HG03442 (cell line): ENCODE measurements at regions not wholly inside any gene's neighbourhood (a gene's known extent, or its start where the extent isn't known, plus 50 kb on each side); places are given as distances from the start of the nearest gene placed in this dataset.

Source experiments
- ATAC-seq: cut with Tn5 transposase; IDR thresholded peaks from one replicate; pipeline ENCODE4 v1.9.1; 2021; ENCODE audit warnings: mild to moderate bottlenecking, moderate library complexity; ENCODE audit not compliant: unreplicated experiment

DNA sequence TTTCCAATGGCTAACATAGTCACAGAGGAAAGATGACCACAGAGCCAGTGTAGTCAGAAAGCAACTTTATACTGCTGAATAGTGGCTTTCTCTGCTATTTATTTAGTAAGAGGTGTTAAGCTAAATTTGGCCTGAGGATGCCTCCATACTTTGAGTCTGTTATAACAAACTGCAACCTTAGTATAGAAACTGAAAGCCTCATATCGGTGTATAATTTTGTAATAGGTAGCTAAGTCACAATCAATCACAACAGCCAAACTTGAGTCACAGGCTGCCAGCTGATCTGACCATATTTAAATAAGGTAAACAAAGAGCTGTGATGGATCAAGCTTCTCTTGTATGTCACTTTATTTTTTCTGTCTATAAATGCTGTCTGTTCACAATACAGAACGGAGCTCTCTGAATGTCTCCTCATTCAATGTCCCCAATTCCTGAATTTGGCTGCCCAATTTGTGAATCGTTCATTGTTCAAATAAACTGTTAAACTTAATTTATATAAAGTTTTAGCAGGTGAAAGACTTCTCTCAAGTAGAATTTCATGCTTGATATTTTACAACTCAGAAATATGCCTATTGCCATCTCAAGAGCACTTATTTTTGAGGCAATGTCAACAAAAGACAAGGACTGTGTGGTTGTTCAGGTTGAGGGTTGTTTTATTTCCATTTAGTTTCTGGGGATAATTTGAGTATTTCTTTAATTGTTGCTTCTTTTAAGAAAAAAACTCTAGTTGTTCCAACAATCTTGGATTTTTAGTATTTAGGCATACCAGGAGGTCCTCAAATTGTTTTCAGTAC, 339.7 kb upstream of the B3GALT2 start:
- ATAC-seq: no peak

DNA sequence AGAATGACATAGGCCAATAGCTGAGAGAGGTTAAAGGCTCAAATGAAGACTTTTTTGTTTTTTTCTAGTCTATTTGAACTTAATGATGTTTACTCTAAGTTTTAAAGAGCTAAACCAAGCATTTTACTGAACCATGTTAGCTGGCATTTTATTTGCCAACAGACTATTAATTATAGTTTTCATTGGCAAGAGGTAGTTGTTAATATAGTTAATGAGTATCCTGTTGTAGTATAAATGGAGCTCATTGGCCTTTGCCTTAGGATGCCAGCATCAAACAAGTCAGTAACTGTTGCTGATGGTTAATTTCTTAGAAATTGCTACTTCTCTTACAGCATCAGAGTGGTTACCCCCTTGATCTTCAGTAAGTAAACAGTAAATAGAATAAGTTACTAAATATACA, 339.0 kb upstream of the B3GALT2 start:
- no peak for ATAC-seq

DNA sequence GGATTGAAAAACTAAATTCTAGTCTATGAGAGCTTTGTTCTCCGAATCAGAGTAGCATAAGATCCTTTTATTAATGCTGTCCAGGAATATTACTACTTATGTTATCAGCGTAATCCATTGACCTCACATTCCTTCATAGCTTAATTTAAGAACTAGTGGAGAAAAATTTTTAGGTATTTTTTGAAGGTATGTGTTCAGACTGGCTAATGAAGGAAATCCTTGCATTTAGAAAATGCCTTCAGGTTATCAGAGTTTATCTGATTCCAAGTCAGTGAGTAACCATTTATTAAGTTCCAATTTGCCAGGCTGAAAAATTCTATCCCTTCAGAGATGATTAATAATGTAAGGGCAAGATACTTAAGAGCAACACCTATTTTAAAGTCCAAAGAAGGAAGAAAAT, 338.2 kb upstream of the B3GALT2 start:
- ATAC-seq: no peak

DNA sequence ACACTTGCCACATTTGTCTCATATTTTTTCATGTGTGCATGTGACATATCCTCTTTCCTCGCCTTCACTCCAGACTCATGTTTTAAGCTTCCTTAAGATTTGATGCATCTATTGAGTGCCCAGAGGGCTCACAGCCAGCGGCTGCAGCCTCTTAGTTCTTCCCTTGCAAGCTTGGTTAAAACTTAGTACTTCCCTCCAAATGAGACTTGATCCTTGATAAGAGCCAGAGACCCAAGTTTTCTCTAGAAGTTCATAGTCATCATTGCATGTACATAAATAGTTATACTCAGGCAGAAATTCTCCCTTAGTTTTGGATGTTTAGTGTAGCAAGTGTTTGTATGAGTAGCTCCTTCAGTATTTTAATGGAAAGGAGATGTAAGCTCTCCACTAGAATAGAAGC, 337.6 kb upstream of the B3GALT2 start:
- ATAC-seq: no peak

DNA sequence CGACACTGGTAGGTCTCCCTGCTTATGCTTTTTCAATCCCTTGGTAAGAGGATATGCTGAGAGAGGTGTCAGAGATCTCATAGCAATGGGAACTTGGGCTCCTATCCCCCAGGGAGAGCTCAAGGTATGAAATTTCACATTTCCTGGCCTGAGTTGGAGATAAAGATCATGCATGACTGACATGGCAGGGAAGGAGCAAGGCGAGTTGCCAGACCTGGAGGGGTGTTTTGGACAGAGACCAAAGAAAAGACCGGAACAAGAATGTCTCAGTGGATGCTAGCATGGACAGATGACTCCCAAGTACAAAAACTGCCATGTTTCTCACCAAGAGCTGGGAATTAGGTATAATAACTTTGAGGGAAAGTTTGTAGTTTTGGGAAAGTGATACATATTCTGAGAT, 334.1 kb upstream of the B3GALT2 start:
- ATAC-seq: no peak

DNA sequence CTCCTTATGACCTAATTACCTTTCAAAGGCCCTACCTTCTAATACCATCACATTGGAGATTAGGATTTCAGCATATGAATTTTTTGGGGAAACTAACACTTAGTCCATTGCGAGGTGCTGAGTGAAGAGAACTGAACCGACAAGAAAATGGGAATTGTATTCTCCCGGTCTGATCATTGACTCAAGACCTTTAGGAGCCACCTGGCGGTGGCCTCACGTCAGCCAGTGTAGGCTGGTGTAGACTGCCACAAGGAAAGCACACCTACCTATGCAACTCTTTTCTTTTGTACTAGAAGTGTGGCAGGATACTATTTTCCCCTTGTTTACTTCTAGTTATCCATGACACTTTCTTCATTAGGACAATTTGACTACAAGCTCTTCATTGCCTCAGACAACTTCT, 333.5 kb upstream of the B3GALT2 start:
- no peak for ATAC-seq

DNA sequence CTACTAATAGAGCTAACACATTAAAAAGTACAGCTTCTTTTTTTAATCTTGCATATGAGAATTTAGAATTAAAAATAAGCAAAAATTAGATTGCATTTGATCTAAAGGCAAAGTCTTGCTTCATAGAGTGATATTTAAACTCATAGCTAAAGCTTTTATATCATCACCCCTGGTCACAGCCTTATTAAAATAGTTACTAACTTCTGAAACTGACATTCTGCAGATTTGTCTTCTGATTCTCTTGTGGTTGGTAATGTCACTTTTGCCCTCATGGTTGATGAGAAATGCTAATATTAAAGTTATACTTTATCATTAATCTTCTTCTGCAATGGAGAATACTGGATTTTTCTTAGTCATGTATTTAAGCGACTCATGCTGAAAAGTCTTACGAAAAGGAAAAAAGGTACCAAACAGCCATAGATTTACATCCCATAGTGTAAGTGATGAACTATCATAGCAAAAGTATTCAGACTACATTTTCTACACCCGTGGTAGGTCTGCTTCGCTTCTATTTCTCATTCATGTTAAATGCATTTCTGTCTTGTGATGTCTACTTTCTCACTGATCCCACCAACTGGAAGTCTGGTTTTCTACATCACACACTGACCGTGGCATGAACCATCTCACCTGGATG, 330.5 kb upstream of the B3GALT2 start:
- no peak for ATAC-seq

DNA sequence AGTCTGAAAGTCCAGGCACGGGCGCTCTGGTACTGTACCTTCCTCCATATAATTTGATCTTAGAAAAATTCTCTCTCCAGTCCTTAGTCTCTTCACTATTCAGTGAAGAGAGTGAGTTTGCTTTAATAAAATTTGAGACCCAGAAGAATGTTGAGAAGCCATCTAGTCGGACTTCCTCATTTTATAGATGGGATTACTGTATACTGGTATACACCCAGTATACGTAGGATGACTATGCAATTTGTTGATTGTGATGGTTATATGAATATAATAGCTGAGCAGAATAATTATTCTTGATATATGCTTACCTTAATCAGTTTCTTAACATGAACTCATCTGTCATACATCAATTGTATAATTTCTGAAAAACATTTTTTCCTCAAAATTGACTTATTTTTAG, 328.0 kb upstream of the B3GALT2 start:
- ATAC-seq: no peak

DNA sequence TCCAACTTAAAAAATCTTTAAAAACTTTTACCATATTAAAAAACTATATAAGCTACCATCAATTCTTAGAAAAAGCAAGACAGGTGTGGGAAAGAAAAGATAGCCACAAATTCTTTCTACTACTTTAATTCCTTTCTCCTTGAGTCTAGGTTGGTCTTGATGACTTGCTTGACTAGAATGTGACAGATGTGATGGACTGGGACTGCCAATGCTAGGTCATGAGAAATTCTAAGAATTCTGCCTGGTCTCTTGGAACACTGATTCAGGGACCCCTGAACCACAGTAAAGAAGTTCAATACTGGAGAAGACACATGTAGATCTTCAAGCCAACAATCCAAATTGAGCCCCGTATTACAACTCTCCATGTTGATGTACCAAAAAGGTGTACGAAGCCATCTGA, 326.6 kb upstream of the B3GALT2 start:
- no peak for ATAC-seq

DNA sequence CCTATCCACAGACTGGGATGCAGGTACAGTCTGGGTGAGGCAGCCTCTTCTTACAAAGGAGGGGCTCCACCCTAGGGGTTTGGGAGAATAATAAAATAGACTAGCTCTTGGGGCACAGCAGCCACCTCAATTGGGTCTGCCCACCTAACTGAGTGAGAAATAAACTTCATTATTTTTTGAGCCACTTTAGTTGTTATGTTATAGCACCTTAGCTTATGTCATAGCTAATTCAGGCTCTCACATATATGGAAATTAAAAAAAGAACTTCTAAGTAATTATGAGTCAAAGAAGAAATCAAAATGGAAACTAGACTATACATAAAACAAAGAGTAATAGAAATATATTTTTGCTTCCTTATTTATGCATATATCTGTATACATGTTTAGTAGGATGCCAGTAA, 318.5 kb upstream of the B3GALT2 start:
- no peak for ATAC-seq

DNA sequence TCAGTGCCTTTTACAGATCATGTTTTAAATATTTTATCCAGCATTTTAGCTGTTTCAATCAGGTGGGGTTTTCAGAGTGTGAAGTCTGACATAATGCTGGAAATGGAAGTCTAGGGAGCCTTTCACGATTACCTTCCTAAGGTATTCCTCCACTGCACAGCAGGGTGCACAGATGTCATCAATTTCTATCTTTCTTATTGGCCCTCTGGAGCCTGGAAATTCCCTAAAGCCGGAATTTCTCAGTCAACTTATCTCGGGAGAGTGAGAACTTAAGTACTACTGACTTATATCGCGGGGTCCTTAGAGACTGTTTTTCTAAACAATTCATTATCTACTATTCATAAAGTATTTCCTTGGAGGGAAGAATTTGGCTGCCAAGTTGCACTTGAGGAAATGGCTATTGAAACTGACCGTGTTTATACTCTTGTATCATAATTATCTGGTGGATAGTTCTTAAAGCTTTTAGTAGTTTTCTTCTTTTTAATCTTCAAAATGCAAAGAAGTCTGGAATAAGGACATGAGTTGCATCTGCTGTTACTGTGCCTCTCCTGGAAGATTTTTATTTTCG, 311.8 kb upstream of the B3GALT2 start:
- ATAC-seq: no peak

DNA sequence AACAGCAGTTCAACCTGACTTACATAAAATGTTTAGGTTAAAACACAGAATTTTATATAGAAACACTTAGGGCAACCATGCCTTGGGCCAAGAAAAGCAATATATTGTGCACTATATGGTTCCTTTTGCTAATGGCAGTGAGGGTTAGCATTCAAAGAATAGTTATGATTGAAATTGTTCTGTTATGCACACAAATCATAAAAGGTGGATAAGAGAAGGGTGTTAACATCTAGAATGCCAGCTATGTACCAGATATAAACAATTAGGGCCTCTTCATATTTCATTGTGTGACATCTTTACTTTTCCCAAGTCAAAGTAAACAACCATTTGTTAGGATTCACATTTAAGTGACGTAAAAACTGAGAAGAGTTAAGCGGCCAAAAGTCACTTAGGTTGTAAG, 308.0 kb upstream of the B3GALT2 start:
- no peak for ATAC-seq

DNA sequence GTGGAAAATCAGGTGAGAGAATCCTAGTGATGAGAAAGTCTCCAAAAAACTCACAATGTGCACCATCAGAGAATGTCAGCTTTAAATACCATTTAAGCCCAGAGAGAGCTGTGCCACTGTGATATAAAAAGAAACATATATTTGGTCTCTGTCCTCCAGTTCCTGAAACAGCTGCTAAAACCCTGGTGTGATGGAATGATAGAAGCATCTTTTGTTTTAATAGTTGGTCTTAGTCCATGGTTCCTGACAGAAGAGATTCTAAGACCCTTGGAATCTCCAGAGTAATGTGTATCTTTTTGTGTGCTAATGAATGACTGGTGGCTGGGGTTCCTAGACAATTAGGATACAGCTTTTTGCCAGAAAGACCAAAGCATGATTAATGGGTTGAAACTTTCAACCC, 302.8 kb upstream of the B3GALT2 start:
- no peak for ATAC-seq

DNA sequence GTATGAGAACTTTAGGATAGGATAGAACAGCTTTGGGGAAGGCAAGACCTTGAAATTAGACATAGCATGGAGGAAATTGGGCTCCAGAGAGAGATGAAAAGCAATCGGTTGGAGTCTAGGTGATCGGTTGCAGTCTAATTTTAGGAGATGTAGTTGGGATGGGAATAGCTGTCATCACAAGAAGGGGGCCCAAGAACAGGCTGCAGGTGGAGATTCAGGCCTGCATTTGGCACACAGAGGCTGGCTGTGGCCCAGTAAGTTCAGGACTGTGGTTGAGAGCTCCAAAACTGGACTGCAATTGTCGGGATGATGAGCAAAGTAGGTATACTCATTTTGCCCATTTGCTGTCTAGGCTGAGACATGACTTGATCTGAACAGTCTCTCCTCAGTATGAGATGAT, 301.3 kb upstream of the B3GALT2 start:
- no peak for ATAC-seq

DNA sequence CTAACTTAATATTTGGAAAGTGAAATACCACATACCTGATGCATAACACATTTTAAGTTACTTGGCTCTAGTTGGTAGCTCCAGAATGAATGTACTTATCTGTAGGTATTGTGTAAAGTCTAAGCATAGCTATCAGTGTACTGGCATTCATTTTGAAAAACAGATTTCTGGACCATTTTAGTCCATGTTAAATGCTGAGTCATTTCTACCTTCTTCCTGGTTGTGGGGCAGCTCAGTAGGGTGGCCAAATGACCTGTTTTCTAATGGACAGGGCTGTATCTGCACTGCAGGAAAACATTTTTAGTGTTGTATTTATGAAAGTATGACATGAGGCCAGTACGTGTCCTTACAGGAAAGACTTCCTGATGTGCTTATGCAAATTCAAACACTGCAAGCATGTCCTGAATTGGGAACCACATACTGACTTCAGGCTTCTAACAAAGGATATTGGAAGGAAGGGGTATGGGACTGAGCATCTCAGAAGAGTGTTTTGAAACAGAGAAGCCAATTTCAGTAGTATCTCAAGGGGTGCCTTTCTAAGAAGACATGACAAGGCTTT, 300.3 kb upstream of the B3GALT2 start:
- no peak for ATAC-seq

DNA sequence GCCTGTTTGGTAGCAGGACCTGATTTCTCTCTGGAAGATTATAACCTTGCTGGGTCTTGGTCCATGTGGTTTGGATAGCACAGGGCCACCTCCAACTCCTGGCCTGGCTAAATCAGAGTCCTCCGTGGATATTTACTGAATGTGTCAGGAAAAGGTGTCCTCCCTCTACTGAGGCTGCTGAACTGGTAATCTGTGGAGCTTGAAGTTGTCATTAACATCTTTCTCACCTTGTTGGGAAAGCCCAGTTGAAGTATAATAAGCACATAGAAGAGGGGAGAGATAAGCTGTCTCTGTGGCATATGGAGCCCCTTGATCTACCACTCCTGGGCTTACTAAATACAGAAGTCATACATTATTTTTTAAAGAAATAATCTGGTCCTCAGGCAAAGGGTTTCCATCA, 294.3 kb upstream of the B3GALT2 start:
- no peak for ATAC-seq

DNA sequence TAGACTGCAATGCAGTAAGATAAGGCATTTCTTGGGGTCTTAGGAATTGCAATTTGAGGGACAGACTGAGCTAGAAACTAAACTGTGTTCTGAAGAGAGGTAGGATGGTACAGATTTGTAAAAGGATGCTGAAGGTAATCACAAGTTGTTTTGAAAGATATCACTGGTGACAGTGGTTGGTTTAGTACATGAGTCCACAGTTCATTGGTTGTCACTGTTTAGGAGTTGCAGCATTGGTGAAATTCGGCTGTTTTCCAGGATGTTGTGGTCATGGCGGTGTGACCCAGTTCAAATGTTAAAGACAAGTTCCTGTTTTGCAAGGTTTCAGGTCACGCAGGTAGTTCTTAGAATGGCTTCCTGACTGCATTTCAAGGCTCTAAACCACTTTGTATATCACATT, 292.8 kb upstream of the B3GALT2 start:
- peak; percentile 97 for ATAC-seq

DNA sequence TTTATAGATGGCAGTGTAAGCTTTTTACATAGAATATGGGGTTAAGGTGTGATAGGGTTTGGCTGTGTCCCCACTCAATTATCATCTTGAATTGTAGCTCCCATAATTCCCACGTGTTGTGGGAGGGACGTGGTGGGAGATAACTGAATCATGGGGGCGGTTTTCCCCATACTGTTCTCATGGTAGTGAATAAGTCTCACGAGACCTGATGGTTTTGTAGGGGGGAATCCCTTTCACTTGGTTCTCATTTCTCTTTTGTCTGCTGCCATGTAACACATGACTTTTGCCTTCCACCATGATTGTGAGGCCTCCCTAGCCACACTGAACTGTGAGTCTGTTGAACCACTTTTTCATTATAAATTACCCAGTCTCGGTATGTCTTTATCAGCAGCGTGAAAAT, 290.3 kb upstream of the B3GALT2 start:
- ATAC-seq: no peak

DNA sequence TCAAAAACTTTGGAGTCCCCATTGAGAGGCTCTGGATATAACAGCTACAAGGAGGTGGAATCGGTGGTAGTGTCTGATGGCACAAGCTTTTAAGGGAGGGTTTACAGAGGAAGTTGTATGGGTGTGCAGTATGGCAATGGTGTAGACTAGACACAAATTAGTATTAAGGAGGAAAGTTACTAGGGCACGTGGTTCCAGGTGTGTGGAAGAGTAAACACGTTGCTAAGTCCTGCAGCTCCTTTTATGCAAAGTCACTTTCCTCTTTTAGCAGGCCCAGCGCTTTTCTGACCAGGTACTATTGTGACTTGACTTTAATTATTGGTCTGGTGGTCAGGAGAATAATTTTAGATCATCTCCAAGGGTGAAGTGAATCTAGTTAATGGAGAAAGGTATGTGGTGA, 287.5 kb upstream of the B3GALT2 start:
- ATAC-seq: no peak

DNA sequence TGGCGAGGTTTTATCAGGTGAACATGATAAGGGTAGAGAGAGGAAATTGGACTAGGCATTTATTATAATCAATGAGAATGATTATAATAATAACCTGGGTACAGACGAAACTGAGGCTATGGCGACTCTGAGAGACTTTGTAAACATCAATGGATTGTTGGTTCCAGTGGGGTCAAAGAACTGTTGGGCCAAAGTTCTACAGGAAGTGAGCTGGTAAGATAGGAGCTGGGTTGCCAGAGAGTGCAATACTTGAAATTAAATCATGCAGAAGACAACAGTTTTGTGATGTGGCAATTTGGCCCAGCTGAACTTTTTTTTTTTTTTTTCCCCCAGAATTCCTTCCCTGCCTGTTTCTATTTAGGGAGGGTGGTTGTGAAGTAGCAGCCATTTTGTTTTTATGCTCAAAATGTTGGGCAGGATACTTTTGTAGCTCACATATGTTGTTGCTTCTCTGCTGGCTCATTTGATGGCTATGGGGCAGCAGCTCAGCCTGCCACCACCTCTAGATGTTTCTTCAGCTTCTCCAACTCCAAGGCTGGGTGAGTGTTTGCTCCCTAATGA, 286.5 kb upstream of the B3GALT2 start:
- ATAC-seq: no peak

DNA sequence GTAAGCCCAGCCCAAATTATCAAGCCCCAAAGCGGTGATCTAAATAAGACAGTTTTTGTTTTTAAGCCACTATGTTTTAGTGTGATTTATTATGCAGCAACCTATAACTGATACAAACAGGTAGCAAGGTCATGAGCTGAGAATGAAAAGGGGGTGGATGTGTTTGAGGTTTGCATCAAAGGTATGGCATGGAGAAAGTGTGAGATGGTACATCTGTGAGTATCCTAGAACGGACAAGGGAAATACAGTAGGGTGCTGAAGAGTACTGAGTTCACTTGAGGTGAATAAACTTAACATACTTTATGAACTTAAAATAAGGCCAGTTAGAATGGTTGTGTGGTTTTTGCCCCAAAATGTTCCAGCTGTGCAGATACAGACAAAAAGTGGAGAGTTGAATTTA, 286.0 kb upstream of the B3GALT2 start:
- no peak for ATAC-seq

DNA sequence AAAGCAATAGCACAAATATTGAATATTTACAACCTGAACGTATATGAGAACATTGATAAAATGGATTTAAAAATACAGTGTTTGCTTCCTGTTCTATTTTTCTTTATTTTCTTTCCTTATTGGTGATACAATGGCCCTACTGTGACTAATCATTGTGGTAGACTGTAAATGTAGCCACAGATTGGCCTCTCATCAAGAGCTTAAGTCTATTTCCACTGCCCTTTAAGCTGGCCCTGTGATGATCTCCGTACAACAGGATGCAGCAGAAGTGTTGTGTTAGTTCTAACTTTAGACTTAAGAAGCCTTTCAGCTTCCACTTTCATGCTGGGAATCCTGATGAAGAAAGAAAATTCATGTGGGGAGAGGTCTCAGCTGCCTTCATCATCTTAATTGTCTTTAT, 285.6 kb upstream of the B3GALT2 start:
- no peak for ATAC-seq
